ENCODE measurements at regions not wholly inside any gene's neighbourhood (a gene's known extent, or its start where the extent isn't known, plus 50 kb on each side); places are given as distances from the start of the nearest gene placed in this dataset.

DNA sequence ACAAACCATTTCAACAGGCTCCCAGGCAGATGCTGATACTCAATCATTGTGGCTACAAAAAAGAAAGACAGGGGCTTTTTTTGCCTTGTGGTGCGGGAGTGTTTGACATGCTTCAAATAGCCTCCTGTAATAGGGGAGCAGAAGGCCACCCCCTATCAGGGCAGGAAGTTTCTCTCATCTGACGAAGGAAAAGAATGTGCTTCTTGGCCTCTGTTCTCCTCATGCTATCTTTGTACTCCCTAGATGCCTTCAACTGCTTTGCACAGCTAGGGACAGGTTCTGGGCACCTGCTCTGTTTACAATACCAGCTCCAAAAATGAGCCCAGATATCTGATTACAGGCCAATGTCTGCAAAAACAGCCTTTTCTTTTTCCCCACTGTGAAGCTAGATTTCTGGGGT, 391.1 kb downstream of the STIM2 start:
- no peak for DNase-seq (ENCODE audit: low spot score)
- no peak for FAIRE-seq

DNA sequence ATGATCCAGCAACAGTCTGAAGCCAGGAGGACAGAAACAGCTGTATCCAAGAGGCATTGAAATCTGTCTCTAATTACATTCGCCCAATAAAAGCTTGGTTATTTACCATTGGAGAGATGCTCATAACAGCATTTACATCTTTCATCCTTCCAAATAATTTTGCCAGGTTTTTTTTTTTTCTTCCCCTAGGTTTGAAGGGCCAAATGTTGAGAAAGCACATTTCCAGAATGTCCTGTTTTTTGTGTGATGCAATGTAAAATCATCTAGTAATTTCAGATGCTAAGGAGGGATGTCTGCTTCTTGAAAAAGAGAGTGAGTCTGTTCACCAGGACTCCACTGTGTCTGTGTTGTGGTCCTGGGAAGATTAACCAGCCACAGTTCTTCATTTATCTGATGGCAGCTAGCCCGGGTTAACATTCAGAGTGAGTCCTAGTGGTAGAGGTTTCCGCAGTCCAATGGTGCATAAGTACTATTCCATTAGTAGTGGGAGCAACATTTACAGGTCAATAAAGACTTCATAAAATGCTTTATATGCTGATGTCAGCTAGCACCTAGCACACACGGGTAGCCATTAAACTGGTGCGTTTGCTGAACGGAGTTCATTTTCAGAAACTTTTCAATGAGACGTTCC, 406.8 kb downstream of the STIM2 start:
- DNase-seq (ENCODE audit: low spot score), result no peak
- no peak for FAIRE-seq

DNA sequence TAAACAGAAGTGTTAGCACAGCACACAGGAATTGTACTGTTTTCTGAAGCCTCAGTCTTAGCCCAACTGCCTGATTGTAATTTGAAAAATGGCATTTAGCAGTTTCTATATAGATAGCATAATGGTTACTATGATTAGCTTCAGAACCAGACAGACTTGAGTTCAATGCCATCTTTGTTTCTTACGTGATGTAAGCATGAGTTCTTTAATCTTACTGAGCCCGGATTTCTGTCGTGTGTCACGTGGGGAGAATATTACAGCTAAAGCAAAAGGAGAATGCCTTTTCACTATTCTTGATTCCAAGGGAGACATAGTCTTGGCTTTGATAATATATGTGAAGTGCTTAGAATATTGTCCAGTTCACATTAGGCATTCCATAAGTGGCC, 407.3 kb downstream of the STIM2 start:
- FAIRE-seq (no peak), DNase-seq (ENCODE audit: low spot score) (no peak)

DNA sequence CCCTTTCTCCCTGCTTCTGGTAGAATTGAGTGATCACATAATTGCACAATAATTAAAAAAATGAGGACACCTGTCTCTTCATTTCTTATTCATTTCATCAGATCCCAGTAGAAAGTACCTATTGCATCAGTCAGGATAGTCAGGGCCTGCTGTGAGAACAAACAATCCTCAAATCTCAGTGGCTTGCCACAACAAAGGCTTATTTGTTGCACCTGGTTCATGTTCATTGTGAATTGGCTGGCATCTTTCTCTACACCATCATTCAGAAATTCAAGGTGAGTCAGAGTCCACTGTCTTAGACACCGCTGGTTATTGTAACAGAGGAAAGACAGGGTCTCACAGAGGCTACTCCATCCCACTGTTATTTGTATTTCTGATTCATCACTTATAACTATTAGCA, 409.8 kb downstream of the STIM2 start:
- FAIRE-seq, result no peak
- no peak for DNase-seq (ENCODE audit: low spot score)

DNA sequence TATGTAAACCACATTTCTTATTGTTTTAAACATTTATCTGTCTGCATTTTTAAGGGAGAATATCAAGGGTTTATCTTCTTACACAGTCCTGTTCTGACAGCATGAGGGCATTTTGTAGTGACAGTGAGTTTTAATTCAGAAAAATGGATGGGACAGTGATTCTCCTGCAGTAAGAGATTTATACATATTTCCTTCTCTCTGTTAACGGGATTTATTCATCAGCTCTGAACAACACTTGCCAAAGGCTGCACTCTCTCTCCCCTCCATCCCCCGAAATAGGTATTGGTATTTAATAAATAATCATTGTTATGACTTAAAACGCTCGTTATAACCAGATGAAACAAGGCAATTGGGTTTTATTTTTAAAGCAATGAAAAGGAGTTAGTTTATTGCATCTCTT, 410.9 kb downstream of the STIM2 start:
- DNase-seq (ENCODE audit: low spot score), result no peak
- FAIRE-seq, result no peak

DNA sequence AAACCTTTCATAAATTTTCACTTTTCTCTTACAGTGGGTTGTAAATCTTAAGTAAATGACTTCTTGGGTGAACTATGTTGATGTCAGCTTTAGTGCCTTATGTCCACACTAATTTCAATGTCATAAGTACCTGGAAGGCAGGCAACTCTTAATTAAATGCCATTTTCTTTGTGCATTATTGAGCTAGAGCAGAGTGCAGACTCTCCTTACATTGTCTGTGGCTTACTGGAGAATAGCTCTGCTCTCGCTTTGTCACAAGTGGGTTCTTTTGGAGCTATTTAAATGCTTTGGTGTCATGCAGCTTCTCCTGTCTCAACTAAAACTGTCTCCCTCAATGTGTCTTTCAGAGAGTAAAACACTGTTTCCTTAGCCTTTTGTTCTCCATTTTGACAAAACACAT, 411.6 kb downstream of the STIM2 start:
- FAIRE-seq (no peak), DNase-seq (ENCODE audit: low spot score) (no peak)

DNA sequence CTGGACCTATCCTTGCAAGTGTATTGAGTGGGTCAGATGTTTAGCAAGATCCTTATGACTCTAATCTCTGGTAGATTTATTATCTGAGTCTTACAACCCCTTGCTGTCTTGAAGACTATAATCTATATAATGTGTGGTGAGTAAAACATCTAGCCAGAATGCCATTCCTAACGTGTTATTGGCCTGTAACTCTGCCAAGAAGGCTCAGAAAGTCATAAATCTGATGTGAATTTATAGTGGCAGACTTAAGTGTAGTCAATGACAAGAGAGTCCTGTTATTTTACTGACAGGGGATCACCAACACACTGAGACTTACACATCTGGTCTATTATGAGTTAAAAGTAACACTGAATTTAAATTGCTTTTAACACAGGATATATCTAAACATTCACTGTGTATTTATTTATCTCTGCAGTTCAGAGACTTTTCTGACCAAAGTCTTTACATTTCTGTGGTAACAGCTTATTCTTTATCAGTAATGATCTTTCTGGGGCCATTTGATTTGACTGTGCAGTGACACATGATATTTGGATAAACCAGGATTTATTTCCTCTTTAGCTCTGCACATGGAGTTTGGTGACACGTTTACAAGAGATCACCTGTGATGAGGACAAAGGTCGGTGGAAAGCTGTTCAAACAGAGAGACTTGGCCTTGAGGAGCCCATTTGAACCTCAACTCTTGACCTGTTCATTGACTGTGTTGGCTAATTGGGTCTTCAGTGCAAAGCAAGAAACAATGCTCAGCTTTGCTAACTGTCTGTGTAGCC, 415.8 kb downstream of the STIM2 start:
- DNase-seq (ENCODE audit: low spot score), result no peak
- no peak for FAIRE-seq

DNA sequence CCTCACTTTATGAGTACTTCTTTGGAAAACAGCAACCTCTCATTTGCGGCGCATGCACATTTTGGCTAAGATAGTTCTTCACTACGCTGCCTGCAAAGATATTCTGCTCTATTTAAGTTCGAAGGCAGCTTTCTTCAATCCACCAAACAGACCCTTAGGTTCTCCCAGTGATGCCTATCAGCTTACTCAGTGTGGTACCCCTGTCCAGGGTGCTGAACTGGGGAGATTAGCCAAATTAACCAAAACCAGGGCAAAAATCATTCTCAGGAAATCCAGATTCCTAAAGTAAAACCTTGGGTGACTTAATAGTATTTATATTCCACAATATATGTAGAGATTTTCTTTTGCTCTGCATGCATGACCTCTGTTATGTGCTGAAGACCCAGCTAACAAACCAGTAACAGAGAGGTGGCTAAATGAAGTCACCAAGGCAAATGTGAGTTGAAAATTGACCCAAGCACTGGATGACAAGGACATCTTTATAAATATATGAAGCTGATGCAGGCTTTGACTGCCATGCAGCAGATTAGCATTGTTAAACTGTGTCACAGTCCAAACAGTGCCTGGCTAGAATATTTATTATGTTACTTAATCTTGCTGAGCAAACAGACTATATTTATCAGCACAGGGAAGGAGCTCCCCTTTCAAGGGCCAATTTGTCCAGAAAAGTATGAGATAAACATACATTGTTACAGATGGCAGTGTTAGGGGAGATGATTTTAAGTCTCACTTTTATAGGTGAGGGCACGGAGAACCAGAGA, 418.2 kb downstream of the STIM2 start:
- no peak for DNase-seq (ENCODE audit: low spot score)
- FAIRE-seq, result no peak

DNA sequence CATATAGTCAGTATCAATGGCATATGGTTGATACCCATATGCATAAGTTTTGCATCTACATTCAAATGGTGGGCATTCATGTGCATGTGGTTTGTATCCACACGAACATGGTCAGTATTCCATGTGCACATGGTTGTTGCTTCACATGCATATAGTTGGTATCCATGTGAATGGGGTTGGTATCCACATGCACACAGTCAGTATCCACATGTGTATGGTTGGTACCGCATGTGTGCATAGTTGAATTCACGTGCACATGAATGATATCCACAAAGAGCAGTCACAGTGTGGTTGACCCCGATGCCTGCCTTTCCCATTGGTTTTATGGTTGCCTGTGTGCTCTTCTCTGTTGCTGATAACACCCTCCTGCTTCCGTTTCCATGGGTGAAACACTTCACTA, 427.9 kb downstream of the STIM2 start:
- DNase-seq (ENCODE audit: low spot score) (no peak), FAIRE-seq (no peak)

DNA sequence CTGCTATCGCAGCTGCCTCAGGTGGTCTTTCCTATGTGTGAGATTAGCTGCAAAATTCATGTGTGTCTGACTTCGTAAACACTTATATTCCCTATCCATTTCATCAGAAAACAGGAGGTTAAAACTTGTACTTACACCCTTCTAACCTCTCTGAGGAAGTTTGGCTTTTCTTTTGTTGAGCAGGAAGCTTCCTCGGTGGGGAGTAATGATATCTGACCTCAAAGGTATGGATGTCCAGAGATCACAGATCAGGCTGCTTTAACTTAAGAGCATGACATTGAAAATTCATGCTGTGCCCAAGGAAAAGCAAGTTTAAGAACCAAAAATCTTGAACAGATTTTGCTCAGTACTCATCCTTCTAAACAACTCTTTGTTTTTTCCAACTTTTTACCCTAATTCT, 429.1 kb downstream of the STIM2 start:
- no peak for FAIRE-seq
- DNase-seq (ENCODE audit: low spot score), result no peak

DNA sequence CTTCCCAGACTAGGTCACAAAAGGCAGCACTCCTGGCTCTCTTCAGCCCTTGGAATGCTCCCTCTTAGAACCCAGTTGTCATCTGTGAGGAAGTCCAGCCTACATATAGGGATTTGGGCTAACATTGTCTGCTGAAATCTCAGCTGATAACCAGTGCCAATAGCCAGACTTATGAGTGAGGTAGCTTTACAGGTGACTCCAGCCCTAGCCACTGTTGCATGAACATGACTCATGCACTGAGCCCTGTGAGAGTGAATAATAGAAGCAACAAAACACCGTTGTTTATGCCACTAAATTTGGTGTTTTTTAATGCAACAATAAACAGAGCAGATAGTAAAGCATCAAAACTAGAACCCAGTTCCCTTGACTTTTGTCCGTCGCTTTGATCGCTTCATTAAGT, 433.2 kb downstream of the STIM2 start:
- DNase-seq (ENCODE audit: low spot score), result no peak
- FAIRE-seq, result no peak

DNA sequence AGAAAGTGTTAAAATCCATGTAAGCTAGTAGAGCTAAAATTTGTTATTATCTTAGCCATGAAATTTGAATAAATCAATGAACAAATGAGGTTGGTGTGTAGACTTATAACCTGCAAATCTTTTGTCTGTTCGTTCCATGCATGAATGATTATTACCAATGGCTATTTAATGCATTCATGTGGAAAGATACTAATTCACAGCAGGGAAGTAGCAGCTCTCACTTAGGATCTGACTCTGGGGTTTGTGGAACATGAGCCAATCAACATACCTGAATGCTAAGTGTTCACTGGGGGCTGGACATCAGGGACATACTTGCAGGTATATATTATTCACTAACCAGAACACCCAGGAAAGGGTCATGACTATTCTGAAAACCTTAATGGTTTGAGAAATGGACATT, 444.1 kb downstream of the STIM2 start:
- DNase-seq (ENCODE audit: low spot score) (no peak), FAIRE-seq (no peak)

DNA sequence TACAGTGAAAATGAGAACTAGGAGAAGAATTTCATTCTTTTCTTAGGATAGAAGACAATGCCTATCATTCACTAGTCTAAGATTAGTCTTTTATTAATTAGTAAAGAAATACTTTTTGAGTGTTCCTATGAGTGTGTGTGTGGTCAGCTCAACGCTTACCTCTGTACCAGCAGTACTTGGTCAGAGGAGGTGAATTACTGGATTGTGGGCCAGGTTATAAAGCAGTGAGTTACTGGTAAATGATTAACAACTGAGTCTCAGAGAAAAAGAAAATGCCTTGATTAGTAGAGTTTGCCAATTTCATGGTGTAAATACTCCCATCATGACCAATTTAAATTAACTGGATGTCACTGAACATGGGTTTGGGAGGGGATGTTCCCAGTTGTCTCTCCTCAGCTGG, 444.6 kb downstream of the STIM2 start:
- DNase-seq (ENCODE audit: low spot score) (no peak), FAIRE-seq (no peak)

DNA sequence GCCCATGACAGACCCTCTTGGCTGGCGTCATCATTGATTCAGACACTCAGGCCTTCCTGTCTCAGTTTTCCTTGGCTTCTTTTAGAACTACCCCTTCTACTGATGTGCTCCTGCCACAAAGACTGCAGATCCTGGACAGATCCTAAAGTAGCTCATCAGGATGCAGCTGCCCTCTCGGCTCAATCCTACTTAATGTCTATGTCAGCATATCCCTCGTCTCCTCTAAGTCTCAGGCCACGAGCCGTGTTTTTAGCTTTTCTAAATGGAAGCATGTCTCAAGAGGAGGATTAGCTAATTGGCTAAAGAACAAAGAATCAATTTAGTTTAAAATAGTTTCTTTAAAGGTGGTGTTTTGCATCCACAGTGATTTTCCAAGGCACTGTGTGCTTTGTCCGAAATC, 447.7 kb downstream of the STIM2 start:
- no peak for FAIRE-seq

DNA sequence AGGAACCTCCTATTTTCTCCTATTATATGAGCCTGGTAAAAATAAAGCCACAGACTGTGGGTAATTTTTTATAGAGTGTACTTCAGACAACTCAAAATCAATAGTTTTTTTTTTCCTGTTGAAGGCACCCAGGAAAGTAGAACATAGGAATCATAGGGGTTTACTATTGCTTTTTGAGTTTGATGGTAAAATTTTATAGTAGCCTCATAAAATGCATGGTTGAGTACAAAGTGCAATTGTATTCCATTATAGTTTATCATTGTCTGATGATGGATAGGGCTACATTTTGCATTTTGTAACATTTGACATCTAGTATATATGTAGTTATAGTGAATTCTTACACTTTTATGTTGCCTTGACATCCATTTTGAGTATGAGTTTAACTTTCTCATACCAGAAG, 455.0 kb downstream of the STIM2 start:
- DNase-seq (ENCODE audit: low spot score) (no peak), FAIRE-seq (no peak)

More for the DNA sequence above, 447.7 kb downstream of the STIM2 start:
- DNase-seq (ENCODE audit: low spot score), result no peak

DNA sequence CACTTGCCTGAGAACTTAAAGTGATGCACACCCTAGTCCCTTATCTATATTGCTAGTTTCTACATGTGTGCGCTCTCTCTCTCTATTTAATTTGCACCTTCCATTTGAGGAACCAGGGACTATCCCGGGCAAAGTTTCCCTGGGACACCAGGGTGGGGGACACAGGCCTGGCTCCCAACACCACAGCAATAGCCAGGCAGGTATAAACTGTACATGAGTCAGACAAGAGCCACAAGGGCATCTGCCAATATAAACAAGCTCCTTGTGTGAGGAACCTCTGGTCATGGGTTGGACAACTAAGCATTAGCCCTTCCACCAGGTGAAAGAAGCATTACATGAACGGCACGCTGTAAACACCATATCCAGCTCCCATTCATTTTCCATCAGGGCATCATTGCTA, 455.5 kb downstream of the STIM2 start:
- no peak for FAIRE-seq

DNA sequence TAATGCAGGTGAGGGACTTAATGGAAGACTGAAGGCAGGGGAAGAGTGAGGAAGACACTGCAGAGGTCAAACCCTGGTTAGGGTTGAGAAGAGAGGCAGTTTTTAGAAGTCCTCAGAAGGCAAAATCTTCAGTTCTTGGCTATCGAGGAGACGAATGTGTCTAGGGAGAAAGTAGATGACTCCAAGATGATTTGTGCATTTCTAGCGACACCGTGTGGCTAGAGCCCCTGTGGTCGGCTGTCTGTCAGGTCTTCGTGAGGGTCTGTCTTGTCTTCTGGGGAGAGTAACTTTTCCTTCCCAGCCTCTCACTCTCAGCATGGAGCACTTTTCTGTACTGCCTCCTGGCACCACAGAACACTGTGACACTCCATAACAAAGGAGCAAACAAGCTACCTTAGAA, 458.1 kb downstream of the STIM2 start:
- DNase-seq (ENCODE audit: low spot score) (no peak), FAIRE-seq (no peak)

More for the DNA sequence above, 455.5 kb downstream of the STIM2 start:
- DNase-seq (ENCODE audit: low spot score), result no peak

DNA sequence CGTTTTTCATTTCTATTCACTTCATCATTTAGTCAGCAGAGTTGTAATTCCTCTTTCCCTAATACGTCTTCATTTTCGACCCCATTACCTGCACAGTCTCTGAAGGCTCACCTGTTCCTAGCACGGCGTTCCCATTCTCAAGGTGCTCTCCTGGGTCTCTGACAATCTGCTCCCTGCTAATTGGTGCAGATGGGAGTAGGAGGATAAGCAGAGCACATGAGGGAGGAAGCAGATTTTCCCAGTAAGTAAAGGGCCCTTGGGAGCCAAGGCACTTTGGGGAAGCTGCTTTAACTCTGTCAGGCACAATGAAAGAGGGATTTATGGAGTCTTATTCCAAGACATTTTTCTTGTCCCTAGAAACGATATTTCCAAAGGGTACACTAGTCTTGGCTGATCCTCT, 466.4 kb downstream of the STIM2 start:
- DNase-seq (ENCODE audit: low spot score) (no peak), FAIRE-seq (no peak)

DNA sequence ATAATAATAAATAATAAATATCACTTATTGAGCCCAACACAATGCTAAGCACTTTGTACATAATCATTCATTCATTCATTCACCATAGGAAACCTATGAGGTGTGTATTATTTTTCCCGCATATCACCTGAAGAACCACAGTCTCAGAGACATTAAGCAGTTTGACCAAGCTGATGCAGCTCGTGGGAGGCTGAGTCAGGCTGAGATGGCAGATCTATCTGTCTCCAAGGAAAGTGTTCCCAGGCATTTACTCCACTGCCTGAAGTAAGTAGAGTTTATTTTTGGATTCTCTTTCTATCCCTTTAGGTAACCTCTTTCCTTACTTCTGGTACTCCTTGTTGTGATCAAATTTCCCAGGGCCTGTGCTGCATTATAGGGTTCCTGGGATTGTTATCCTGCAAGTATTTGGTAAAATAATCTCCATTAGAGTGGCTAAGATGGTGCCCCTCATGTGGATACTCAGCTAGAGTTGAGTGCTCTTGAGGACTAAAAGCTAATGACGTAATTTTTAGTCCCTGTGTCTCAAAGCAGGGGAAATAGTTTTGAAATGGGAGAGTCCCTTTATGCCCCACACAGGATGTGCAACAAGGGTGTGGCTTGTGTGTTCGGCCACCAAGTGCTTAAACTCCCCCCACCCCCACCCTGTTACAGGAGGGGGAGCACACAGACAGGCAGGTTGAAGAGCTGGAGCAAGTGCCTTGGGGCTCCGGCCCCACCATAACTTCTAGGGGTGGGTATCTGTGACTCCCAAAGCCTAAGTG, 467.0 kb downstream of the STIM2 start:
- no peak for FAIRE-seq
- DNase-seq (ENCODE audit: low spot score), result no peak

DNA sequence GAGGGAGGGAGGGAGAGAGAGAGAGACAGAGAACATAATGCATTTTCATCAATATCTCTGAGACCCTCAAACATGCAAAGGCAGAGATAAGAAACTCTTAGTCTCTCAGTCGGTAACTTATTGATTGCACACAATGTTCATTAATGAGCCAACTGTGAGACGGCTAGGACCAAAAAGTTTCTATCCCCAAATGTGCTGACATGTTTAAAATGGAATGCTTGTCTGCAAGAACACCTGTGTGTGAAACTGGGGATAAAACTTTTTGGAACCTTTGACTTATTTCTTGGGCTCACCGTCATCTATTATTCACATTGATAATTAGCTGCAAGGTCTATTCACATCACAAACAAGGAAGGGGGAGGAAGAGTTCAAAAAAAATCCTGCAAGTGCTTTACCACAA, 477.9 kb downstream of the STIM2 start:
- no peak for DNase-seq (ENCODE audit: low spot score)
- FAIRE-seq, result no peak

DNA sequence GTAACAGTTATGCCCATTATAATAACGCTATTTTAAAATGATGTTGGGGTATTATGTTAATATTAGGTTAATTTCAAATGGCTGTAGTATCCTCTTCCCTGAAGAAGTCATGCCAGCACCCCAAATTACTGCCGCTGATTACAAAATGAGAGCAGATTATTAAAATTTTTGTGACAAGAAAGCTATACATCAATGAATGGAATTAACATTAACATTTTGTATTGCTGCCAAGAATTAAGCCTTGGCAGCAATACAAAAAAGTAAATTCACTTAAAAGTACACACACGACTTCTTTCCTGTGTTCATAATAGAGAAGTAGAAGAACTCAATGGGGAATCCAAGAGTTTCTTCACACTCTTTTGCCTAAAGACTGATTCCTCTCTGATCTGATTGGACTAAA, 482.8 kb downstream of the STIM2 start:
- DNase-seq (ENCODE audit: low spot score), result no peak
- no peak for FAIRE-seq

DNA sequence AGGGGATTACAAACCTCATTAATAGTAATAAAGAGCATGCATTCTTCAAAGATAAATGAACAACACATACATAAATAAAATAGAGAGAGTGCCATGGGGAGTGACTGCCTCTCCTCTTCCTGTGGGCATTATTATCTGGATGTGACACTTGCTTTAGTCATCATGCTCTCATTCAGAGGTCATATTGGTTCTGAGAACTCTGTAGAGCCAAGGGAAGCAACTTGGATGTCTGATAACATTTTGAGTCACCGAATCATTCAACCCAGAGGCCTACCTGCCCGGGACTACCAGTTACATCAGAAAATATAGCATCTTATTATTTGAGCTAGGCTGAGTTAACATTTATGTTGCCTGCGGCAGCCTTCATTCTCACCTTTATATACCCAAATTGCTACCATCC, 489.5 kb downstream of the STIM2 start:
- no peak for FAIRE-seq

More for the DNA sequence above, 489.5 kb downstream of the STIM2 start:
- peak; percentile 50 for DNase-seq (ENCODE audit: low spot score)

Measured in RCC 7860 (cell line).